GM23338 (cell line): ENCODE measurements at regions not wholly inside any gene's neighbourhood (a gene's known extent, or its start where the extent isn't known, plus 50 kb on each side); places are given as distances from the start of the nearest gene placed in this dataset.

ENCODE experiments used
- ATAC-seq: fragments of 200-7000 bp; cut with Tn5 transposase; 3 replicates; pipeline ENCODE4 v1.9.1; 2020
- DNase-seq: peaks from one replicate; pipeline ENCODE4 v3.0.0-alpha.2; 2015; ENCODE audit warnings: low spot score
- H2AFZ ChIP-seq: fragments of 200-600 bp; sonication (generic); 2 replicates; pipeline ENCODE4 v1.8.0; 2016; ENCODE audit warnings: antibody characterized with exemption, mild to moderate bottlenecking, moderate library complexity
- H3F3A ChIP-seq: fragments of 200-600 bp; sonication (generic); replicated peaks from 2 replicates; pipeline ENCODE4 v1.8.0; 2017; ENCODE audit warnings: antibody characterized with exemption, mixed run types, low read depth
- H3K27ac ChIP-seq: fragments of 200-600 bp; sonication (generic); 2 replicates; pipeline ENCODE4 v1.6.1; 2016; ENCODE audit warnings: low read depth
- H3K27me3 ChIP-seq: fragments of 200-600 bp; sonication (generic); 2 replicates; pipeline ENCODE4 v1.8.0; 2016; ENCODE audit warnings: mild to moderate bottlenecking, mixed run types, moderate library complexity; ENCODE audit not compliant: insufficient read depth
- H3K36me3 ChIP-seq: fragments of 200-600 bp; sonication (generic); 2 replicates; pipeline ENCODE4 v1.8.0; 2016; ENCODE audit warnings: mild to moderate bottlenecking; ENCODE audit not compliant: insufficient read depth
- H3K4me1 ChIP-seq: fragments of 200-600 bp; sonication (generic); 2 replicates; pipeline ENCODE4 v1.8.0; 2016; ENCODE audit warnings: mild to moderate bottlenecking, moderate library complexity; ENCODE audit not compliant: insufficient read depth
- H3K4me2 ChIP-seq: fragments of 200-600 bp; sonication (generic); 2 replicates; pipeline ENCODE4 v1.7.1; 2017; ENCODE audit warnings: mixed run types
- H3K4me3 ChIP-seq: fragments of 200-600 bp; sonication (generic); 2 replicates; pipeline ENCODE4 v1.6.1; 2016; ENCODE audit warnings: mixed run types
- H3K79me2 ChIP-seq: fragments of 200-600 bp; sonication (generic); replicated peaks from 2 replicates; pipeline ENCODE4 v1.8.0; 2017; ENCODE audit warnings: mild to moderate bottlenecking; ENCODE audit not compliant: insufficient read depth
- H3K9me2 ChIP-seq: fragments of 200-600 bp; sonication (generic); 2 replicates; pipeline ENCODE4 v1.8.0; 2017; ENCODE audit not compliant: insufficient read depth
- H4K20me1 ChIP-seq: fragments of 200-600 bp; sonication (generic); replicated peaks from 2 replicates; pipeline ENCODE4 v1.8.0; 2017; ENCODE audit warnings: mild to moderate bottlenecking; ENCODE audit not compliant: insufficient read depth
- H3K27ac Mint-ChIP-seq: 2 replicates; pipeline ENCODE4 v1.8.0; 2020; ENCODE audit warnings: inconsistent platforms, mild to moderate bottlenecking, moderate library complexity, mixed read lengths
- H3K27me3 Mint-ChIP-seq: 3 replicates; pipeline ENCODE4 v1.8.0; 2022; ENCODE audit warnings: low read depth, mild to moderate bottlenecking, moderate library complexity, mixed read lengths, inconsistent platforms; ENCODE audit not compliant: insufficient read depth, poor library complexity
- H3K36me3 Mint-ChIP-seq: 3 replicates; pipeline ENCODE4 v1.8.0; 2021; ENCODE audit warnings: low read depth, mild to moderate bottlenecking, inconsistent platforms, moderate library complexity, mixed read lengths
- H3K4me1 Mint-ChIP-seq: 3 replicates; pipeline ENCODE4 v1.8.0; 2020; ENCODE audit warnings: mild to moderate bottlenecking, inconsistent platforms, mixed read lengths
- H3K4me3 Mint-ChIP-seq: 3 replicates; pipeline ENCODE4 v1.8.0; 2021; ENCODE audit warnings: moderate library complexity, mild to moderate bottlenecking, inconsistent platforms, mixed read lengths
- H3K9me3 Mint-ChIP-seq: 3 replicates; pipeline ENCODE4 v1.8.0; 2020; ENCODE audit warnings: moderate library complexity, mild to moderate bottlenecking, inconsistent platforms, mixed read lengths
- CREB1 ChIP-seq: fragments of 250-450 bp; sonication (Bioruptor Pico); IDR thresholded peaks from 2 replicates; pipeline ENCODE4 v1.5.0; 2020; ENCODE audit warnings: low read depth, mild to moderate bottlenecking, moderate library complexity
- ETS1 ChIP-seq: IDR thresholded peaks from 2 replicates; pipeline ENCODE4 v1.6.1; 2016; ENCODE audit warnings: antibody characterized with exemption
- EZH2 ChIP-seq: fragments of 200-600 bp; sonication (generic); IDR thresholded peaks from one replicate; pipeline ENCODE4 v1.8.0; 2017; ENCODE audit warnings: antibody characterized with exemption, mild to moderate bottlenecking, low read depth; ENCODE audit not compliant: unreplicated experiment
- EZH2phosphoT487 ChIP-seq: fragments of 200-600 bp; sonication (generic); IDR thresholded peaks from one replicate; pipeline ENCODE4 v1.8.1; 2018; ENCODE audit warnings: antibody characterized with exemption; ENCODE audit not compliant: unreplicated experiment
- JUNB ChIP-seq: IDR thresholded peaks from one replicate; pipeline ENCODE4 v1.6.1; 2016; ENCODE audit warnings: antibody characterized with exemption; ENCODE audit not compliant: unreplicated experiment
- NANOG ChIP-seq: IDR thresholded peaks from 2 replicates; pipeline ENCODE4 v1.6.1; 2016; ENCODE audit warnings: antibody characterized with exemption, borderline replicate concordance
- POLR2AphosphoS5 ChIP-seq: IDR thresholded peaks from 2 replicates; pipeline ENCODE4 v1.6.1; 2016; ENCODE audit warnings: antibody characterized with exemption, low read depth
- STAT1 ChIP-seq: IDR thresholded peaks from one replicate; pipeline ENCODE4 v1.6.1; 2016; ENCODE audit warnings: antibody characterized with exemption; ENCODE audit not compliant: unreplicated experiment
- ZNF114 ChIP-seq: fragments of 250-450 bp; sonication (Bioruptor Pico); IDR thresholded peaks from 2 replicates; pipeline ENCODE4 v1.5.0; 2020; ENCODE audit warnings: mild to moderate bottlenecking, moderate library complexity
- ZNF331 ChIP-seq: fragments of 250-450 bp; sonication (Bioruptor Pico); IDR thresholded peaks from 2 replicates; pipeline ENCODE4 v1.5.0; 2020; ENCODE audit warnings: low read depth, mild to moderate bottlenecking, moderate library complexity
- ZNF462 ChIP-seq: fragments of 250-450 bp; sonication (Bioruptor Pico); IDR thresholded peaks from 2 replicates; pipeline ENCODE4 v1.5.0; 2020; ENCODE audit warnings: mild to moderate bottlenecking, moderate library complexity
- TF ChIP-seq, protein P1 (sequence below), 2 experiments: fragments of 200-600 bp in 1 of 2; sonication (generic) in 1 of 2; conservative IDR thresholded peaks; 2 replicates each; pipeline versions ENCODE4 v1.5.1 to v1.6.1; 2016 to 2017; ENCODE audit warnings: antibody characterized with exemption in 2 of 2, low read depth in 2 of 2, mild to moderate bottlenecking in 2 of 2, moderate library complexity in 1 of 2
- TF ChIP-seq, protein P2 (sequence below): IDR thresholded peaks from one replicate; pipeline ENCODE4 v1.6.1; 2018; ENCODE audit warnings: antibody characterized with exemption; ENCODE audit not compliant: unreplicated experiment

GRCh38 chr4:19725130-19725529, 526.6 kb upstream of the SLIT2 start:
- Histone ChIP-seq H3K36me3 (no peaks in the 10 kb centered on the region), H3K9me2 (no peaks in the 10 kb centered on the region), H3K4me1 (no peaks in the 10 kb centered on the region), H3K79me2 (no peaks in the 10 kb centered on the region), H3K27me3 (no peaks in the 10 kb centered on the region), H3K4me3 (no peak overlapping the region), H3K4me2 (no peak overlapping the region), H3K27ac (no peak overlapping the region), H3F3A (no peaks in the 10 kb centered on the region), H2AFZ (no peak overlapping the region), H4K20me1 (no peaks in the 10 kb centered on the region)
- Mint-ChIP-seq H3K27me3 (no peaks in the 10 kb centered on the region), H3K9me3 (no peaks in the 10 kb centered on the region), H3K4me3 (no peak overlapping the region), H3K4me1 (no peaks in the 10 kb centered on the region), H3K27ac (no peak overlapping the region), H3K36me3 (no peaks in the 10 kb centered on the region)
- ATAC-seq (no peak), DNase-seq (no peak)
- no peak for TF ChIP-seq ZNF331 (CRISPR knock-in tag)
- TF ChIP-seq JUNB = no peak
- TF ChIP-seq EZH2 = no peak
- TF ChIP-seq, protein P1, sequence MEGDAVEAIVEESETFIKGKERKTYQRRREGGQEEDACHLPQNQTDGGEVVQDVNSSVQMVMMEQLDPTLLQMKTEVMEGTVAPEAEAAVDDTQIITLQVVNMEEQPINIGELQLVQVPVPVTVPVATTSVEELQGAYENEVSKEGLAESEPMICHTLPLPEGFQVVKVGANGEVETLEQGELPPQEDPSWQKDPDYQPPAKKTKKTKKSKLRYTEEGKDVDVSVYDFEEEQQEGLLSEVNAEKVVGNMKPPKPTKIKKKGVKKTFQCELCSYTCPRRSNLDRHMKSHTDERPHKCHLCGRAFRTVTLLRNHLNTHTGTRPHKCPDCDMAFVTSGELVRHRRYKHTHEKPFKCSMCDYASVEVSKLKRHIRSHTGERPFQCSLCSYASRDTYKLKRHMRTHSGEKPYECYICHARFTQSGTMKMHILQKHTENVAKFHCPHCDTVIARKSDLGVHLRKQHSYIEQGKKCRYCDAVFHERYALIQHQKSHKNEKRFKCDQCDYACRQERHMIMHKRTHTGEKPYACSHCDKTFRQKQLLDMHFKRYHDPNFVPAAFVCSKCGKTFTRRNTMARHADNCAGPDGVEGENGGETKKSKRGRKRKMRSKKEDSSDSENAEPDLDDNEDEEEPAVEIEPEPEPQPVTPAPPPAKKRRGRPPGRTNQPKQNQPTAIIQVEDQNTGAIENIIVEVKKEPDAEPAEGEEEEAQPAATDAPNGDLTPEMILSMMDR (conservative IDR thresholded peaks at IDR 0.05; ENCODE audit: low read depth in 2 of 2) = no peak
- TF ChIP-seq ZNF114 (CRISPR knock-in tag) = no peak
- TF ChIP-seq ETS1 = no peak
- TF ChIP-seq, protein P2, sequence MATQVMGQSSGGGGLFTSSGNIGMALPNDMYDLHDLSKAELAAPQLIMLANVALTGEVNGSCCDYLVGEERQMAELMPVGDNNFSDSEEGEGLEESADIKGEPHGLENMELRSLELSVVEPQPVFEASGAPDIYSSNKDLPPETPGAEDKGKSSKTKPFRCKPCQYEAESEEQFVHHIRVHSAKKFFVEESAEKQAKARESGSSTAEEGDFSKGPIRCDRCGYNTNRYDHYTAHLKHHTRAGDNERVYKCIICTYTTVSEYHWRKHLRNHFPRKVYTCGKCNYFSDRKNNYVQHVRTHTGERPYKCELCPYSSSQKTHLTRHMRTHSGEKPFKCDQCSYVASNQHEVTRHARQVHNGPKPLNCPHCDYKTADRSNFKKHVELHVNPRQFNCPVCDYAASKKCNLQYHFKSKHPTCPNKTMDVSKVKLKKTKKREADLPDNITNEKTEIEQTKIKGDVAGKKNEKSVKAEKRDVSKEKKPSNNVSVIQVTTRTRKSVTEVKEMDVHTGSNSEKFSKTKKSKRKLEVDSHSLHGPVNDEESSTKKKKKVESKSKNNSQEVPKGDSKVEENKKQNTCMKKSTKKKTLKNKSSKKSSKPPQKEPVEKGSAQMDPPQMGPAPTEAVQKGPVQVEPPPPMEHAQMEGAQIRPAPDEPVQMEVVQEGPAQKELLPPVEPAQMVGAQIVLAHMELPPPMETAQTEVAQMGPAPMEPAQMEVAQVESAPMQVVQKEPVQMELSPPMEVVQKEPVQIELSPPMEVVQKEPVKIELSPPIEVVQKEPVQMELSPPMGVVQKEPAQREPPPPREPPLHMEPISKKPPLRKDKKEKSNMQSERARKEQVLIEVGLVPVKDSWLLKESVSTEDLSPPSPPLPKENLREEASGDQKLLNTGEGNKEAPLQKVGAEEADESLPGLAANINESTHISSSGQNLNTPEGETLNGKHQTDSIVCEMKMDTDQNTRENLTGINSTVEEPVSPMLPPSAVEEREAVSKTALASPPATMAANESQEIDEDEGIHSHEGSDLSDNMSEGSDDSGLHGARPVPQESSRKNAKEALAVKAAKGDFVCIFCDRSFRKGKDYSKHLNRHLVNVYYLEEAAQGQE = no peak
- TF ChIP-seq CREB1 = no peak
- no peak for TF ChIP-seq POLR2AphosphoS5
- TF ChIP-seq EZH2phosphoT487 = no peak
- TF ChIP-seq NANOG = no peak
- TF ChIP-seq ZNF462 (CRISPR knock-in tag) = no peak
- TF ChIP-seq STAT1 = no peak
